Karpas-422 (cell line): ENCODE measurements at regions not wholly inside any gene's neighbourhood (a gene's known extent, or its start where the extent isn't known, plus 50 kb on each side); places are given as distances from the start of the nearest gene placed in this dataset.

Source experiments
- DNase-seq: peaks from one replicate; pipeline ENCODE4 v3.0.0-alpha.2; 2015
- H2AFZ ChIP-seq: fragments of 200-600 bp; sonication (generic); 2 replicates; pipeline ENCODE4 v1.6.1; 2014; ENCODE audit warnings: antibody characterized with exemption, low read length, mixed read lengths
- H3K27ac ChIP-seq: fragments of 200-600 bp; sonication (generic); 2 replicates; pipeline ENCODE4 v1.5.1; 2014; ENCODE audit warnings: mild to moderate bottlenecking, low read length, moderate library complexity
- H3K27me3 ChIP-seq: fragments of 200-600 bp; sonication (generic); 2 replicates; pipeline ENCODE4 v1.6.1; 2014; ENCODE audit warnings: low read length, mixed read lengths
- H3K36me3 ChIP-seq: fragments of 200-600 bp; sonication (generic); 2 replicates; pipeline ENCODE4 v1.6.1; 2014; ENCODE audit warnings: low read length, mixed read lengths; ENCODE audit not compliant: insufficient read depth
- H3K4me1 ChIP-seq: fragments of 200-600 bp; sonication (generic); 2 replicates; pipeline ENCODE4 v1.6.1; 2014; ENCODE audit warnings: mild to moderate bottlenecking, low read length, mixed read lengths
- H3K4me2 ChIP-seq: fragments of 200-600 bp; sonication (generic); 2 replicates; pipeline ENCODE4 v1.6.1; 2014; ENCODE audit warnings: low read length, low read depth, mild to moderate bottlenecking; ENCODE audit not compliant: poor library complexity, severe bottlenecking
- H3K4me3 ChIP-seq: fragments of 200-600 bp; sonication (generic); 2 replicates; pipeline ENCODE4 v1.5.1; 2014; ENCODE audit warnings: mild to moderate bottlenecking, antibody characterized with exemption, low read length, mixed read lengths
- H3K79me2 ChIP-seq: fragments of 200-600 bp; sonication (generic); 2 replicates; pipeline ENCODE4 v1.6.1; 2014; ENCODE audit warnings: mild to moderate bottlenecking, low read length, mixed read lengths
- H3K9ac ChIP-seq: fragments of 200-600 bp; sonication (generic); 2 replicates; pipeline ENCODE4 v1.6.0; 2014; ENCODE audit warnings: low read length
- H3K9me2 ChIP-seq: fragments of 200-600 bp; sonication (generic), shearing (Covaris generic); replicated peaks from 2 replicates; pipeline ENCODE4 v1.6.0; 2014; ENCODE audit warnings: mild to moderate bottlenecking, low read length, moderate library complexity; ENCODE audit not compliant: insufficient read depth
- H3K9me3 ChIP-seq: fragments of 300-700, 200-600 bp; sonication (generic); 2 replicates; pipeline ENCODE4 v1.6.1; 2014; ENCODE audit warnings: low read length, mixed read lengths
- H4K20me1 ChIP-seq: fragments of 200-600 bp; sonication (generic); 2 replicates; pipeline ENCODE4 v1.6.1; 2014; ENCODE audit warnings: mild to moderate bottlenecking, antibody characterized with exemption, low read length, low read depth; ENCODE audit not compliant: insufficient read depth

GRCh38 chr5:124393584-124394379 is 352.7 kb downstream of the ZNF608 start:
- no peak overlapping the region for H3K4me2 ChIP-seq
- H3K79me2 ChIP-seq: no peaks in the 10 kb centered on the region
- no peaks in the 10 kb centered on the region for H3K4me1 ChIP-seq
- no peaks in the 10 kb centered on the region for H3K9me3 ChIP-seq
- H3K9ac ChIP-seq: no peak overlapping the region
- H3K9me2 ChIP-seq: no peaks in the 10 kb centered on the region
- H4K20me1 ChIP-seq: no peaks in the 10 kb centered on the region
- no peak for DNase-seq
- no peaks in the 10 kb centered on the region for H3K27me3 ChIP-seq
- H3K36me3 ChIP-seq: no peaks in the 10 kb centered on the region
- H2AFZ ChIP-seq: no peak overlapping the region
- no peak overlapping the region for H3K4me3 ChIP-seq
- no peak overlapping the region for H3K27ac ChIP-seq

DNA sequence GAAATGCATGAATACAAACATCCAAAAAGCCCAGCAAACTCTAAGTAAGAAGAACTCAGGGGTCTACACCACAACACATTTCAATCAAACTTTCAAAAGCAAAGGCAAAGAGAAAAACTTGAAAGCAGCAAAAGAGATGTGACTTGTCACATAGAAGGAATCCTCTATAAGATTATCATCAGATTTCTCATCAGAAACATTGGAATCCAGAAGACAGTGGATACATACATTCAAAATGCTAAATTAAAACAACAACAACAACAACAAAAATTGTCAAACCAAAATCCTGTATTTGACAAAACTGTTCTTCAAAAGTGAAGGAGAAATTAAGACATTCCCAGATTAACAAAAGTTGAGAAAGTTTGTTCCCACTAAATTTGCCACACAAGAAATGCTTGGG is 362.7 kb downstream of the ZNF608 start:
- Histone ChIP-seq H3K36me3 (no peaks in the 10 kb centered on the region), H3K4me3 (no peak overlapping the region), H3K4me1 (no peaks in the 10 kb centered on the region), H3K9me3 (peaks cover 16% of the 10 kb centered on the region), H3K9me2 (no peaks in the 10 kb centered on the region; the same call in 1 of the 2 replicates), H2AFZ (no peak overlapping the region), H3K79me2 (no peaks in the 10 kb centered on the region), H3K9ac (no peak overlapping the region), H3K27ac (no peak overlapping the region), H3K4me2 (no peak overlapping the region), H3K27me3 (0 out of 2 replicates have a peak, but pooled peaks cover 2% of the 10 kb centered on the region), H4K20me1 (no peaks in the 10 kb centered on the region)
- no peak for DNase-seq

DNA sequence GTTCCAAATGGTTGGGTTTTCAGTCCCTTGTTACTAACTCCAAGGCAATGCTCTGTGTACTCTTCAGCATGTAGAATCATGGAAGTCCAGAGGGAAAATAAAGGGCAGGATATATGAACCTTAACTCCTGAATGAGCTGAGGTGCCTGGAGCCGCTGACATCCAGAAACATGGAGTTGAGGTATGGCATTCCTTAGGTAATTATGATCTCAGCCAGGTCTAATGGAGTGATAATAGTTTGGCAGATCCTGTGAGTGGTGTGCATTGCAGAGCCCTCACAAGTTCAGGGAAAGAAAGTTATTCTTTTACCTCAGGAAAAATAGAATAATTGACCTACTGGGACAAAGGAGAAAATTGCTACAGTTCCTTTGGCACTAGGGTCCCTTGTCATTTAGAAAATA is 369.1 kb downstream of the ZNF608 start:
- no peak overlapping the region for H2AFZ ChIP-seq
- H3K4me1 ChIP-seq: no peaks in the 10 kb centered on the region
- no peak for DNase-seq
- H3K9me3 ChIP-seq: peaks cover 7% of the 10 kb centered on the region
- no peak overlapping the region for H3K4me2 ChIP-seq
- no peaks in the 10 kb centered on the region for H3K27me3 ChIP-seq
- no peak overlapping the region for H3K27ac ChIP-seq
- H3K4me3 ChIP-seq: no peak overlapping the region
- H3K79me2 ChIP-seq: no peaks in the 10 kb centered on the region
- H3K9ac ChIP-seq: no peak overlapping the region
- no peaks in the 10 kb centered on the region for H3K36me3 ChIP-seq
- peaks cover 3% of the 10 kb centered on the region; the same call in 1 of the 2 replicates for H3K9me2 ChIP-seq
- no peaks in the 10 kb centered on the region for H4K20me1 ChIP-seq

DNA sequence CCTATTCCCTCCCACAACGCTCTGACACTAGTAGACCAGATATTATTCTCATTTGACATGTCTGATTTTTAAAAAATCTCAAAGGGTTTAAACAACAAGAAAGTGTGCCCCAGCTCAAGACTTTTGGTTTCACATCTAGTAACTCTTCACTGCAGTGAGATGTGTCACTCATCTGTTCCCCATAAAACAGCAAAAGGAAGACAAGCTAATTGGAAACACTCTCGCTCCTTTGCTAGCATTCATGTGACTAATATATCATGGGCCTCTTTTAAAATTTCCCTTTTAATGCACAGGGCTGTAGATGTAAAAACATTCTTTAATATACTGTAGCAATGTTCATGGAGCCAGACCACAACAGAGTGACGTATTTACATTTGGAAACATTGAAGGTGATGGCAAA is 372.6 kb downstream of the ZNF608 start:
- H3K4me2 ChIP-seq: no peak overlapping the region
- no peaks in the 10 kb centered on the region for H3K4me1 ChIP-seq
- no peak overlapping the region for H3K27ac ChIP-seq
- no peaks in the 10 kb centered on the region for H3K79me2 ChIP-seq
- no peak overlapping the region for H3K9ac ChIP-seq
- H3K9me2 ChIP-seq: 0 out of 2 replicates have a peak, but pooled peaks cover 3% of the 10 kb centered on the region
- no peaks in the 10 kb centered on the region for H4K20me1 ChIP-seq
- no peak for DNase-seq
- H3K27me3 ChIP-seq: no peaks in the 10 kb centered on the region
- no peak overlapping the region for H2AFZ ChIP-seq
- no peak overlapping the region for H3K4me3 ChIP-seq
- H3K36me3 ChIP-seq: no peaks in the 10 kb centered on the region
- H3K9me3 ChIP-seq: no peaks in the 10 kb centered on the region

GRCh38 chr5:124372457-124372856 is 374.0 kb downstream of the ZNF608 start:
- no peaks in the 10 kb centered on the region for H3K27me3 ChIP-seq
- no peaks in the 10 kb centered on the region for H3K79me2 ChIP-seq
- DNase-seq: no peak
- no peak overlapping the region for H2AFZ ChIP-seq
- no peaks in the 10 kb centered on the region for H3K36me3 ChIP-seq
- H3K4me3 ChIP-seq: no peak overlapping the region
- H3K4me1 ChIP-seq: no peaks in the 10 kb centered on the region
- H3K9me2 ChIP-seq: 0 out of 2 replicates have a peak, but pooled peaks cover 3% of the 10 kb centered on the region
- no peak overlapping the region for H3K9ac ChIP-seq
- no peaks in the 10 kb centered on the region for H3K9me3 ChIP-seq
- no peak overlapping the region for H3K27ac ChIP-seq
- H4K20me1 ChIP-seq: no peaks in the 10 kb centered on the region
- no peak overlapping the region for H3K4me2 ChIP-seq

GRCh38 chr5:124371111-124371706 is 375.2 kb downstream of the ZNF608 start:
- Histone ChIP-seq H3K9me2 (0 out of 2 replicates have a peak, but pooled peaks cover 2% of the 10 kb centered on the region), H3K4me1 (no peaks in the 10 kb centered on the region), H4K20me1 (no peaks in the 10 kb centered on the region), H3K9ac (no peak overlapping the region), H3K4me2 (no peak overlapping the region), H3K27me3 (no peaks in the 10 kb centered on the region), H3K36me3 (no peaks in the 10 kb centered on the region), H2AFZ (no peak overlapping the region), H3K27ac (no peak overlapping the region), H3K79me2 (no peaks in the 10 kb centered on the region), H3K4me3 (no peak overlapping the region), H3K9me3 (no peaks in the 10 kb centered on the region)
- DNase-seq: no peak

DNA sequence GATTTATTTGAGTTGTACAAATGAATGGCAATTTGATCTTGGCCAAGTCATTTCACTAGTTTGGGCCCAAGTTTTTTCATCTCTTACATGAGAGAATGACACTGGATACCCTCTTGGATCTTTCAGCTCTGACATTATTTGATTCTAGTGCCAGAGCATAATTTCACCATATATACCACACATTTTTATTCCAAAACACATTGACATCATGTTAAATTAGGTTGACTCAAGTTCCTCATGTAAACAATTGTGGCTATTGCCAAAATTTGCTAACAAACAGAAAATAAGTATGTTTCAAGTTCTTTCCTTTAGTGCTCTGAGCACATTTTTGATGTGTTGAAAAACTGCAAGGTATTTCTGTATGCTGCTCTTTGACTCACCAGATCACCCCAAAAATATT is 375.8 kb downstream of the ZNF608 start:
- no peak for DNase-seq
- H2AFZ ChIP-seq: no peak overlapping the region
- H3K36me3 ChIP-seq: no peaks in the 10 kb centered on the region
- no peaks in the 10 kb centered on the region for H3K9me3 ChIP-seq
- H3K9ac ChIP-seq: no peak overlapping the region
- H3K27me3 ChIP-seq: no peaks in the 10 kb centered on the region
- no peaks in the 10 kb centered on the region for H3K4me1 ChIP-seq
- H3K4me3 ChIP-seq: no peak overlapping the region
- H3K4me2 ChIP-seq: no peak overlapping the region
- no peaks in the 10 kb centered on the region for H4K20me1 ChIP-seq
- no peaks in the 10 kb centered on the region for H3K79me2 ChIP-seq
- H3K27ac ChIP-seq: no peak overlapping the region
- H3K9me2 ChIP-seq: no peaks in the 10 kb centered on the region

- no peaks in the 10 kb centered on the region for H4K20me1 ChIP-seq
- H3K4me1 ChIP-seq: no peaks in the 10 kb centered on the region
- no peaks in the 10 kb centered on the region for H3K79me2 ChIP-seq
- H3K27me3 ChIP-seq: no peaks in the 10 kb centered on the region
- H3K9me2 ChIP-seq: no peaks in the 10 kb centered on the region
- H3K27ac ChIP-seq: no peak overlapping the region
- no peaks in the 10 kb centered on the region for H3K9me3 ChIP-seq
- H2AFZ ChIP-seq: no peak overlapping the region
- H3K4me3 ChIP-seq: no peak overlapping the region
- H3K4me2 ChIP-seq: no peak overlapping the region
- no peak overlapping the region for H3K9ac ChIP-seq
- DNase-seq: no peak
- H3K36me3 ChIP-seq: no peaks in the 10 kb centered on the region
Measured at GRCh38 chr5:124365361-124365801, 381.1 kb downstream of the ZNF608 start.
